ENCODE measurements at regions not wholly inside any gene's neighbourhood (a gene's known extent, or its start where the extent isn't known, plus 50 kb on each side); places are given as distances from the start of the nearest gene placed in this dataset.

DNA sequence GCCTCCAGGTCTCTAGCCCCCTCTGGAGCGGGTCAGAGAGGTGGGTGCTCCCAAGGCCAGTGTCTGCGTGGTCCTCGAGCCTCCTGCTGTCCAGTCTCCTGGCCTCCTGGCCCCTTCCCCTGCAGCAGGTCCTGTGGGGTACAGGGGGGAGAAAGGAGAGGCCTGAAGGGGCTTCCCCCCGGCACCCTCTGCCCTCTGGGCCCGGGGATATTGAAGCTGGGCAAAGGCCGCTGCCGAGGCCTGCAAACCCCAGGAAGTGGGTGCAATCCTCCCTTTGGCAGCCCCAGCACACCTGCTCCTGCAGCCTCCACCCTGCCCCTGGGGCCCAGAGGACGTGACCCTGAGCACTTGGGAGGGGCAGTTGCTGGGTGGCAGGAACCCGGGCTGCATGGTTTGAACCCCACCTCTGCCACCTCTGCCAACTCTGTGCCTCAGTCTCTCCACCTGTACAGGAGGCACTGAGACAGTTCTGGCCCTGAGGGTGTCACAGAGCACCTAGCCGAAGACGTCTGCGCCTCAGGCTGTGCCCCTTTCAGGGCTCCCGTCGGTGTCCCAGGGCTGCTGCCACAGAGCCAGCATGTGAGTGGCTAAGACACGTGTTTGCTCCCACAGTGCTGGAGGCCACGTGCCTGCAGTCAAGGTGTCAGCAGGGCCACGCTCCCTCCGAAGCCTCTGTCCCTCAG, 59.1 kb upstream of the INPP5A start:
- TF ChIP-seq, protein P1, sequence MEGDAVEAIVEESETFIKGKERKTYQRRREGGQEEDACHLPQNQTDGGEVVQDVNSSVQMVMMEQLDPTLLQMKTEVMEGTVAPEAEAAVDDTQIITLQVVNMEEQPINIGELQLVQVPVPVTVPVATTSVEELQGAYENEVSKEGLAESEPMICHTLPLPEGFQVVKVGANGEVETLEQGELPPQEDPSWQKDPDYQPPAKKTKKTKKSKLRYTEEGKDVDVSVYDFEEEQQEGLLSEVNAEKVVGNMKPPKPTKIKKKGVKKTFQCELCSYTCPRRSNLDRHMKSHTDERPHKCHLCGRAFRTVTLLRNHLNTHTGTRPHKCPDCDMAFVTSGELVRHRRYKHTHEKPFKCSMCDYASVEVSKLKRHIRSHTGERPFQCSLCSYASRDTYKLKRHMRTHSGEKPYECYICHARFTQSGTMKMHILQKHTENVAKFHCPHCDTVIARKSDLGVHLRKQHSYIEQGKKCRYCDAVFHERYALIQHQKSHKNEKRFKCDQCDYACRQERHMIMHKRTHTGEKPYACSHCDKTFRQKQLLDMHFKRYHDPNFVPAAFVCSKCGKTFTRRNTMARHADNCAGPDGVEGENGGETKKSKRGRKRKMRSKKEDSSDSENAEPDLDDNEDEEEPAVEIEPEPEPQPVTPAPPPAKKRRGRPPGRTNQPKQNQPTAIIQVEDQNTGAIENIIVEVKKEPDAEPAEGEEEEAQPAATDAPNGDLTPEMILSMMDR (IDR thresholded peaks at IDR 0.05): no peak
- TF ChIP-seq EP300 (IDR thresholded peaks at IDR 0.05; ENCODE audit: low read depth) (no peak), POLR2AphosphoS5 (IDR thresholded peaks at IDR 0.05) (no peak), POLR2A (IDR thresholded peaks at IDR 0.05) (no peak)
- 74% methylated on average over 14 of the region's 18 CpGs; no CpG with 5 or more reads in 1 of the 2 donors for WGBS, 2 donors (ENCODE audit: low coverage in 1 of 2)
- H3K27ac ChIP-seq: no peak overlapping the region
- intact Hi-C loops (cut with DNase I; ENCODE audit: low total_unique reads): no loop called here
- no peaks in the 10 kb centered on the region for H3K36me3 ChIP-seq
- no peak overlapping the region for H3K4me3 ChIP-seq
- in situ Hi-C loops (cut with MboI; ENCODE audit: low pct_ligation_motif_present in 1 of 4, low pct_unique_long_range_greater_than_20kb in 1 of 4, low sequenced_read_pairs in 3 of 4): no loop called here
- no peaks in the 10 kb centered on the region for H3K27me3 ChIP-seq
- DNase-seq: no peak
- H3K9me3 ChIP-seq: no peaks in the 10 kb centered on the region
- H3K4me1 ChIP-seq: peaks cover 0 to 8% (median 3%) of the 10 kb centered on the region in 4 donors

DNA sequence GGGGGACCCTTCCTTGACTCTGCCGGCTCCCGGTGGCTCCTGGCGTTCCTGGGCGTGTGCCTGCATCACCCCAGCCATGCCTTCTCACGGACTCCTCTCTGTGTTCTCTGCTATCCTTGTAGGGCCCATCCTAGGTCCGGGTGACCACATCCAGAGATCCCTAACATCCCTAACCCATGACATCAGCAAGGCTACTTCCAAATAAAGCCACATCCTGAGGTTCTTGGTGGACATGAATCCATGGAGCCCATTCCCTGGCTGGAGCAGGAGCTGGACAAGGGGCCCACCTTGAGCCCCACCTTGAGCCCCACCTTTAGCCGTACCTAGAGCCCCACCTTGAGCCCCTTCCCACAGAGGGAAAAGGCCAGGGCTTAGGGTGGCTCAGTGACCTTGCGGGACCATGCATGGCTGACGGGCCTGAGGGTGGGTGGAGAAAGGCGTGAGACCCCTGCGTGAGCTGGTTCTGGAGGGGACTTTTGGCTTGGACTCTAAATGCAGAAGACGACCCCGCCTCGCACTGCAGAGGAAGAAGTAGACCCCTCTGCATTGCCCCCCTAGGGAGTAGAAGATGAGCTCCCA, 58.5 kb upstream of the INPP5A start:
- H3K36me3 ChIP-seq: no peaks in the 10 kb centered on the region
- H3K4me3 ChIP-seq: no peak overlapping the region
- no peak overlapping the region for H3K27ac ChIP-seq
- peaks cover 0 to 8% (median 3%) of the 10 kb centered on the region in 4 donors for H3K4me1 ChIP-seq
- no peak for DNase-seq
- intact Hi-C loops (cut with DNase I; ENCODE audit: low total_unique reads): no loop called here
- TF ChIP-seq POLR2A (IDR thresholded peaks at IDR 0.05) (no peak), EP300 (IDR thresholded peaks at IDR 0.05; ENCODE audit: low read depth) (no peak), POLR2AphosphoS5 (IDR thresholded peaks at IDR 0.05) (no peak)
- TF ChIP-seq, protein P1 (IDR thresholded peaks at IDR 0.05): no peak
- H3K9me3 ChIP-seq: no peaks in the 10 kb centered on the region
- in situ Hi-C loops (cut with MboI; ENCODE audit: low pct_ligation_motif_present in 1 of 4, low pct_unique_long_range_greater_than_20kb in 1 of 4, low sequenced_read_pairs in 3 of 4): no loop called here
- no peaks in the 10 kb centered on the region for H3K27me3 ChIP-seq
- 81% methylated on average over 14 of the region's 14 CpGs; no CpG with 5 or more reads in 1 of the 2 donors for WGBS, 2 donors (ENCODE audit: low coverage in 1 of 2)

DNA sequence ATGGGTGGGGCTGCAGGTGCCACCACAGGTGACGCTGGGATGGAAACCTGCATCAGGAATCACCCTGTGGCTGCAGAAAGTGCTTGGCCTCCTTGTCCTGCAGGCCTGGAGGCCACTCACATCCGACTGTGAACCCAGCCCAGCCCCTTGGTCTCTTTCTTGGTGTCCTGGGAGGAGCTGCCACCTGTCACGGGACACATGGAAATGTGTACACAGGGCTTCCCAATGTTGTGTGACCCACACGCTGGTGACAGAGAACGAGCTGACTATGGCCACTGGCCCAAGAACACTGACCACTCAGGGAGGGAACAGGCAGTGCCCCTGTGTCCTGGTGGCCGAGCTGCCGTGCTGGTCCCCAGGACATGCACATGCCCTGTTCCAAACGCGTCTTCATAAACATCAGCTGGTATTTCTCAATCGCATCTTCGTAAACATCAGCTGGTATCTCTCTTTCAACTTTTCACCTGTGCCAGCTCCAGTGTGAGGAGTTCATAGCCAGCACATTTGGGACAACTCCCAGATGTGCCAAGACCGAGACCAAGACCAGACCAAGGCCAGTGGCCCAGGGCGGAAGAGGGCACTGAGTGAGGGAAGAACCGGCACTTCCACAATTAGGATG, 57.9 kb upstream of the INPP5A start:
- H3K4me1 ChIP-seq: peaks cover 0 to 8% (median 3%) of the 10 kb centered on the region in 4 donors
- whole genome bisulfite sequencing, 2 donors (ENCODE audit: low coverage in 1 of 2): 0 to 87% methylated on average over 1 to 13 of the region's 14 CpGs
- no peaks in the 10 kb centered on the region for H3K36me3 ChIP-seq
- intact Hi-C loops (cut with DNase I; ENCODE audit: low total_unique reads) (no loop called here), in situ Hi-C loops (cut with MboI; ENCODE audit: low pct_ligation_motif_present in 1 of 4, low pct_unique_long_range_greater_than_20kb in 1 of 4, low sequenced_read_pairs in 3 of 4) (no loop called here)
- H3K27me3 ChIP-seq: no peaks in the 10 kb centered on the region
- no peaks in the 10 kb centered on the region for H3K9me3 ChIP-seq
- H3K27ac ChIP-seq: no peak overlapping the region
- DNase-seq: no peak
- no peak overlapping the region for H3K4me3 ChIP-seq
- TF ChIP-seq, protein P1 (IDR thresholded peaks at IDR 0.05): no peak
- no peak for TF ChIP-seq POLR2AphosphoS5 (IDR thresholded peaks at IDR 0.05)
- no peak for TF ChIP-seq EP300 (IDR thresholded peaks at IDR 0.05; ENCODE audit: low read depth)
- no peak for TF ChIP-seq POLR2A (IDR thresholded peaks at IDR 0.05)

DNA sequence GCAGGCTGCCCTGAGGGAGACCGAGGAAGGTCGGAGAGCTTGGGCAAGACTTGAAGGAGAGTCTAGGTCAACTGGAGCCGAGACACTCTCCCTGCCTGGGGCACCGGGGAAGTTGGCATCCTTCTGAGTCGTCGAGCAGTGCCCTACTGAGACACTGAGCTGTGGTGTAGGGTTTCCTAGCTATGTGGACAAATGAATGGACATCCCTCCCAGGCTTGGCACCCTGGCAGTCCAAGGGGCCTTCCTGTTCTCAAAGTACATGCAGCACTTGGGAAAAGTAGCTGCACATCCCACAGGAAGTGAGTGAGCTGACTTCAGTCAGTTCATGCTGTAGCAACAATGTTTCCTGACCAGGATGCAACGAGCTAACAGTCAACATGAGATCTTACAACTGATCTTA, 57.2 kb upstream of the INPP5A start:
- Histone ChIP-seq H3K4me1 (peaks cover 0 to 8% (median 3%) of the 10 kb centered on the region in 4 donors), H3K4me3 (no peak overlapping the region), H3K27me3 (no peaks in the 10 kb centered on the region), H3K9me3 (no peaks in the 10 kb centered on the region), H3K27ac (no peak overlapping the region), H3K36me3 (no peaks in the 10 kb centered on the region)
- in situ Hi-C loops (cut with MboI; ENCODE audit: low pct_ligation_motif_present in 1 of 4, low pct_unique_long_range_greater_than_20kb in 1 of 4, low sequenced_read_pairs in 3 of 4) (no loop called here), intact Hi-C loops (cut with DNase I; ENCODE audit: low total_unique reads) (no loop called here)
- WGBS, 2 donors (ENCODE audit: low coverage in 1 of 2): 79 to 87% methylated on average over 4 to 7 of the region's 7 CpGs
- TF ChIP-seq POLR2AphosphoS5 (IDR thresholded peaks at IDR 0.05) (no peak), EP300 (IDR thresholded peaks at IDR 0.05; ENCODE audit: low read depth) (no peak), POLR2A (IDR thresholded peaks at IDR 0.05) (no peak)
- TF ChIP-seq, protein P1 (IDR thresholded peaks at IDR 0.05): no peak
- DNase-seq: no peak

Measured in transverse colon (tissue), 4 donors.